ENCODE measurements at regions not wholly inside any gene's neighbourhood (a gene's known extent, or its start where the extent isn't known, plus 50 kb on each side); places are given as distances from the start of the nearest gene placed in this dataset.

GRCh38 chr11:70498976-70499801 lies 100.9 kb downstream of the CTTN start:
- TF ChIP-seq, protein P1, sequence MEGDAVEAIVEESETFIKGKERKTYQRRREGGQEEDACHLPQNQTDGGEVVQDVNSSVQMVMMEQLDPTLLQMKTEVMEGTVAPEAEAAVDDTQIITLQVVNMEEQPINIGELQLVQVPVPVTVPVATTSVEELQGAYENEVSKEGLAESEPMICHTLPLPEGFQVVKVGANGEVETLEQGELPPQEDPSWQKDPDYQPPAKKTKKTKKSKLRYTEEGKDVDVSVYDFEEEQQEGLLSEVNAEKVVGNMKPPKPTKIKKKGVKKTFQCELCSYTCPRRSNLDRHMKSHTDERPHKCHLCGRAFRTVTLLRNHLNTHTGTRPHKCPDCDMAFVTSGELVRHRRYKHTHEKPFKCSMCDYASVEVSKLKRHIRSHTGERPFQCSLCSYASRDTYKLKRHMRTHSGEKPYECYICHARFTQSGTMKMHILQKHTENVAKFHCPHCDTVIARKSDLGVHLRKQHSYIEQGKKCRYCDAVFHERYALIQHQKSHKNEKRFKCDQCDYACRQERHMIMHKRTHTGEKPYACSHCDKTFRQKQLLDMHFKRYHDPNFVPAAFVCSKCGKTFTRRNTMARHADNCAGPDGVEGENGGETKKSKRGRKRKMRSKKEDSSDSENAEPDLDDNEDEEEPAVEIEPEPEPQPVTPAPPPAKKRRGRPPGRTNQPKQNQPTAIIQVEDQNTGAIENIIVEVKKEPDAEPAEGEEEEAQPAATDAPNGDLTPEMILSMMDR (IDR thresholded peaks at IDR 0.05; ENCODE audit: poor library complexity) = no peak
- no peak for TF ChIP-seq EZH2 (IDR thresholded peaks at IDR 0.05; ENCODE audit: borderline replicate concordance)
